WTC11 (cell line): ENCODE measurements at regions not wholly inside any gene's neighbourhood (a gene's known extent, or its start where the extent isn't known, plus 50 kb on each side); places are given as distances from the start of the nearest gene placed in this dataset.

Source experiments
- ATAC-seq: fragments of 200-7000 bp; cut with Tn5 transposase; 2 replicates; pipeline ENCODE4 v1.10.0; 2021; ENCODE audit warnings: mild to moderate bottlenecking, moderate library complexity
- CTCF ChIA-PET: fragments of 300-600 bp; sonication (Branson Sonifier 250); formaldehyde crosslinking; loops from one replicate; lab custom pipeline; 2021; ENCODE audit warnings: antibody characterized with exemption; lab: Charles Lee
- POLR2A ChIA-PET: fragments of 350-600 bp; sonication (Branson Sonifier 250); formaldehyde crosslinking; loops from one replicate; lab custom pipeline; 2021; ENCODE audit warnings: antibody characterized with exemption; lab: Charles Lee
- DNase-seq: peaks from one replicate; pipeline ENCODE4 v3.0.0; 2021; ENCODE audit warnings: low spot score
- H3K27ac Mint-ChIP-seq: 2 replicates; pipeline ENCODE4 v1.8.0; 2021; ENCODE audit warnings: mixed read lengths
- H3K27me3 Mint-ChIP-seq: 2 replicates; pipeline ENCODE4 v1.8.0; 2021; ENCODE audit warnings: low read depth, mild to moderate bottlenecking, moderate library complexity, mixed read lengths
- H3K36me3 Mint-ChIP-seq: 2 replicates; pipeline ENCODE4 v1.8.0; 2021; ENCODE audit warnings: mixed read lengths
- H3K4me1 Mint-ChIP-seq: 2 replicates; pipeline ENCODE4 v1.8.0; 2022; ENCODE audit warnings: mixed read lengths
- H3K4me3 Mint-ChIP-seq: 2 replicates; pipeline ENCODE4 v1.8.0; 2021; ENCODE audit warnings: mild to moderate bottlenecking, moderate library complexity, mixed read lengths
- H3K9me3 Mint-ChIP-seq: 2 replicates; pipeline ENCODE4 v1.8.0; 2021; ENCODE audit warnings: mixed read lengths
- ATF6 ChIP-seq: sonication (generic); formaldehyde crosslinking; IDR thresholded peaks from 2 replicates; pipeline ENCODE4 v1.8.1; 2023; ENCODE audit warnings: mild to moderate bottlenecking, missing genetic modification reagents
- ERG ChIP-seq: fragments of 250-450 bp; sonication (Bioruptor Pico); IDR thresholded peaks from 2 replicates; pipeline ENCODE4 v1.8.0; 2021; ENCODE audit warnings: mild to moderate bottlenecking
- ESRRA ChIP-seq: sonication (generic); formaldehyde crosslinking; IDR thresholded peaks from 2 replicates; pipeline ENCODE4 v1.8.1; 2022; ENCODE audit warnings: mild to moderate bottlenecking, missing genetic modification reagents, borderline replicate concordance
- FOXK1 ChIP-seq: sonication (generic); formaldehyde crosslinking; IDR thresholded peaks from 2 replicates; pipeline ENCODE4 v1.8.0; 2022; ENCODE audit warnings: mild to moderate bottlenecking, moderate library complexity, missing genetic modification reagents
- FOXP1 ChIP-seq: sonication (generic); formaldehyde crosslinking; IDR thresholded peaks from 2 replicates; pipeline ENCODE4 v1.8.0; 2022; ENCODE audit warnings: missing genetic modification reagents, mild to moderate bottlenecking, moderate library complexity, borderline replicate concordance
- NR1H2 ChIP-seq: sonication (generic); formaldehyde crosslinking; IDR thresholded peaks from 2 replicates; pipeline ENCODE4 v1.9.0; 2021; ENCODE audit warnings: mild to moderate bottlenecking, moderate library complexity, missing genetic modification reagents
- PRRX2 ChIP-seq: fragments of 250-450 bp; sonication (Bioruptor Pico); IDR thresholded peaks from 2 replicates; pipeline ENCODE4 v1.8.0; 2021; ENCODE audit warnings: mild to moderate bottlenecking
- RORB ChIP-seq: fragments of 250-450 bp; sonication (Bioruptor Pico); IDR thresholded peaks from 2 replicates; pipeline ENCODE4 v1.9.0; 2021; ENCODE audit warnings: mild to moderate bottlenecking
- SP1 ChIP-seq: sonication (generic); formaldehyde crosslinking; conservative IDR thresholded peaks from 2 replicates; pipeline ENCODE4 v1.8.1; 2022; ENCODE audit warnings: missing genetic modification reagents
- ZBTB21 ChIP-seq: sonication (generic); formaldehyde crosslinking; IDR thresholded peaks from 2 replicates; pipeline ENCODE4 v1.8.1; 2023; ENCODE audit warnings: mild to moderate bottlenecking, missing genetic modification reagents, borderline replicate concordance
- ZNF121 ChIP-seq: sonication (generic); formaldehyde crosslinking; IDR thresholded peaks from 2 replicates; pipeline ENCODE4 v1.8.0; 2023; ENCODE audit warnings: missing genetic modification reagents
- ZNF219 ChIP-seq: sonication (generic); formaldehyde crosslinking; IDR thresholded peaks from 2 replicates; pipeline ENCODE4 v1.8.0; 2023; ENCODE audit warnings: missing genetic modification reagents, mild to moderate bottlenecking, borderline replicate concordance
- ZNF317 ChIP-seq: sonication (generic); formaldehyde crosslinking; IDR thresholded peaks from 2 replicates; pipeline ENCODE4 v1.8.1; 2023; ENCODE audit warnings: low read depth, mild to moderate bottlenecking, moderate library complexity, missing genetic modification reagents, borderline replicate concordance
- ZNF396 ChIP-seq: fragments of 250-450 bp; sonication (Bioruptor Pico); IDR thresholded peaks from 2 replicates; pipeline ENCODE4 v1.8.0; 2021; ENCODE audit warnings: mild to moderate bottlenecking, moderate library complexity, borderline replicate concordance
- TF ChIP-seq, protein P1 (sequence below): sonication (generic); formaldehyde crosslinking; IDR thresholded peaks from 2 replicates; pipeline ENCODE4 v1.8.0; 2023; ENCODE audit warnings: mild to moderate bottlenecking, missing genetic modification reagents
- TF ChIP-seq, protein P2 (sequence below): sonication (generic); formaldehyde crosslinking; IDR thresholded peaks from 2 replicates; pipeline ENCODE4 v1.8.1; 2022; ENCODE audit warnings: mild to moderate bottlenecking, moderate library complexity, missing genetic modification reagents
- TF ChIP-seq, protein P3 (sequence below): fragments of 250-450 bp; sonication (Bioruptor Pico); IDR thresholded peaks from 2 replicates; pipeline ENCODE4 v1.9.0; 2021; ENCODE audit warnings: mild to moderate bottlenecking
- TF ChIP-seq, protein P4 (sequence below): sonication (generic); formaldehyde crosslinking; IDR thresholded peaks from 2 replicates; pipeline ENCODE4 v1.8.1; 2023; ENCODE audit warnings: mild to moderate bottlenecking, missing genetic modification reagents
- TF ChIP-seq, protein P5 (sequence below): sonication (generic); formaldehyde crosslinking; IDR thresholded peaks from 2 replicates; pipeline ENCODE4 v1.8.0; 2022; ENCODE audit warnings: mild to moderate bottlenecking, missing genetic modification reagents
- TF ChIP-seq, protein P6 (sequence below): sonication (generic); formaldehyde crosslinking; IDR thresholded peaks from 2 replicates; pipeline ENCODE4 v1.8.1; 2023; ENCODE audit warnings: mild to moderate bottlenecking, missing genetic modification reagents, borderline replicate concordance

DNA sequence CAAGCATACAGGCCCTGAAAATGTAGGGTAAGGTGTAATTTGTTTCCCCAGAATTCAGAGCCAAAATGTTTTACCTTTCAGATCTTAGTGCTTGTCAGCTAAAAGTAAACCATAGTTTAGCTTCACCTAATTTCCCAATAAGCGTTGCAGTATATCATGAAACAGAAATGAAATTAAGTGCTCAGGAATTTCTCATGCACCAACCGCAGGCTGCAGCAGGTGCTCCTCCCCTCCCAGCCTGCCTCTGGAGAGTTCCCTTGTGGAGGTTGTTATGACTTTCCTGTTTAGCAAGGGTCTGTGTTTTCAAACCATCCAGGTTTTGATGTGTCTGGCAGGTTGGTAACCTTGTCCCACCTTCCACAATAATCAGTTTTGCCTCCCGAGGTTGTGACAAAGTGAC lies 118.5 kb downstream of the HLX start (continued):
- TF ChIP-seq ATF6 (CRISPR knock-in tag) (no peak), ERG (CRISPR knock-in tag) (no peak), PRRX2 (CRISPR knock-in tag) (no peak), NR1H2 (CRISPR knock-in tag) (no peak)
- TF ChIP-seq, protein P1, sequence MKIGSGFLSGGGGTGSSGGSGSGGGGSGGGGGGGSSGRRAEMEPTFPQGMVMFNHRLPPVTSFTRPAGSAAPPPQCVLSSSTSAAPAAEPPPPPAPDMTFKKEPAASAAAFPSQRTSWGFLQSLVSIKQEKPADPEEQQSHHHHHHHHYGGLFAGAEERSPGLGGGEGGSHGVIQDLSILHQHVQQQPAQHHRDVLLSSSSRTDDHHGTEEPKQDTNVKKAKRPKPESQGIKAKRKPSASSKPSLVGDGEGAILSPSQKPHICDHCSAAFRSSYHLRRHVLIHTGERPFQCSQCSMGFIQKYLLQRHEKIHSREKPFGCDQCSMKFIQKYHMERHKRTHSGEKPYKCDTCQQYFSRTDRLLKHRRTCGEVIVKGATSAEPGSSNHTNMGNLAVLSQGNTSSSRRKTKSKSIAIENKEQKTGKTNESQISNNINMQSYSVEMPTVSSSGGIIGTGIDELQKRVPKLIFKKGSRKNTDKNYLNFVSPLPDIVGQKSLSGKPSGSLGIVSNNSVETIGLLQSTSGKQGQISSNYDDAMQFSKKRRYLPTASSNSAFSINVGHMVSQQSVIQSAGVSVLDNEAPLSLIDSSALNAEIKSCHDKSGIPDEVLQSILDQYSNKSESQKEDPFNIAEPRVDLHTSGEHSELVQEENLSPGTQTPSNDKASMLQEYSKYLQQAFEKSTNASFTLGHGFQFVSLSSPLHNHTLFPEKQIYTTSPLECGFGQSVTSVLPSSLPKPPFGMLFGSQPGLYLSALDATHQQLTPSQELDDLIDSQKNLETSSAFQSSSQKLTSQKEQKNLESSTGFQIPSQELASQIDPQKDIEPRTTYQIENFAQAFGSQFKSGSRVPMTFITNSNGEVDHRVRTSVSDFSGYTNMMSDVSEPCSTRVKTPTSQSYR (CRISPR knock-in tag) = no peak
- TF ChIP-seq, protein P2, sequence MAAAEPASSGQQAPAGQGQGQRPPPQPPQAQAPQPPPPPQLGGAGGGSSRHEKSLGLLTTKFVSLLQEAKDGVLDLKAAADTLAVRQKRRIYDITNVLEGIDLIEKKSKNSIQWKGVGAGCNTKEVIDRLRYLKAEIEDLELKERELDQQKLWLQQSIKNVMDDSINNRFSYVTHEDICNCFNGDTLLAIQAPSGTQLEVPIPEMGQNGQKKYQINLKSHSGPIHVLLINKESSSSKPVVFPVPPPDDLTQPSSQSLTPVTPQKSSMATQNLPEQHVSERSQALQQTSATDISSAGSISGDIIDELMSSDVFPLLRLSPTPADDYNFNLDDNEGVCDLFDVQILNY = no peak

DNA sequence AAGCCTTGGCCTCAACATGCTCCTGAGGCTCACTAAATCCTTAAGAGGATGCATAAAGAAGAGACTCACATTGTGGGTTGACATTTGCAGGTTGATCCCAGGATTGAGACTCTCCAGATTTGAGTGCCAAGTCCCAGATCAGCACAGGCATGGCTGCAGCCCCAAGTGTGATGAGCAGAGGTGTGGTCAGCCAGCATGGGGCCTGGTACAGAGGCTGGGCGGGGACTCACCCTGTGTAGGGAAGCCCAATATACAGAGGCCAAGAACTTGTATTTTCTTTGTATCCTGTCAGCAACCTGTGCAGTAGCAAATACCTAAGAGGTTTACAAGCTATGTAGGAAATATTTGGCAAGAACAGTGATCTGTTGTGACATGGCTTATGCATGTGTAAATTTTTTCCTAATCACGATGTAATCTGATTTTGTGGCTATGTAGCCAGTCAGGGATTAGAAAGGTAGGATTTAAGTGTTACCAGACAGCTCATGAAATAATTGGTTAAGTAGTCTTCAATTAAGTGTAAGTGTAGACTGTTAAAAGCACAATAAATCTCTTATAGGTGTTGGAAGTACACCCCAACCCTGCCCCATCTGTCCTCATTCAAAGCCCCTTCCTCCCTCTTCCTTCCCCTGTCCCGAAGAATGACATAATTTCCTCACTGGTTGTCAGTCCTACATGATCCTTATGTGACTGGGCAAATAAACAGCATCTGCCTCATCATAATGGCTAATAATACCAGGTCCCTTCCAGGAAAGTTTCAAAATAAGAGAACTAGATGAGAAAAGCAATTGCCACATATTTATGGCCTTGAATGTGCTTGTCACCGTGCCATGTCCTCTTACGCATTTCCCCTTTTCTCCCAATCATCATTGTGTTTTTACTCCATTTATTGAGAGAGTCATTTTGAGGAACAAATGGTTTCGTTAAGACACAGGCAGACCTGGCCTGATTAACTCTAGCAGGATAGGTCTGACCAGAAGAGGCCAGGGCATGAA lies 120.9 kb downstream of the HLX start:
- DNase-seq = no peak
- H3K27me3 Mint-ChIP-seq = no peaks in the 10 kb centered on the region
- H3K4me3 Mint-ChIP-seq = no peak overlapping the region
- POLR2A ChIA-PET = no interaction called here
- H3K27ac Mint-ChIP-seq = no peak overlapping the region
- peaks cover 3% of the 10 kb centered on the region for H3K36me3 Mint-ChIP-seq
- no peak for TF ChIP-seq SP1 (CRISPR knock-in tag)
- TF ChIP-seq FOXP1 (CRISPR knock-in tag) = no peak
- TF ChIP-seq, protein P3, sequence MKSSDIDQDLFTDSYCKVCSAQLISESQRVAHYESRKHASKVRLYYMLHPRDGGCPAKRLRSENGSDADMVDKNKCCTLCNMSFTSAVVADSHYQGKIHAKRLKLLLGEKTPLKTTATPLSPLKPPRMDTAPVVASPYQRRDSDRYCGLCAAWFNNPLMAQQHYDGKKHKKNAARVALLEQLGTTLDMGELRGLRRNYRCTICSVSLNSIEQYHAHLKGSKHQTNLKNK (CRISPR knock-in tag) = no peak
- no peak for TF ChIP-seq ZNF219 (CRISPR knock-in tag)
- no peak for TF ChIP-seq ZNF396 (CRISPR knock-in tag)
- TF ChIP-seq ZNF317 (CRISPR knock-in tag) = no peak
- TF ChIP-seq ZBTB21 (CRISPR knock-in tag) = no peak
- no peak for TF ChIP-seq FOXK1 (CRISPR knock-in tag)
- TF ChIP-seq, protein P4, sequence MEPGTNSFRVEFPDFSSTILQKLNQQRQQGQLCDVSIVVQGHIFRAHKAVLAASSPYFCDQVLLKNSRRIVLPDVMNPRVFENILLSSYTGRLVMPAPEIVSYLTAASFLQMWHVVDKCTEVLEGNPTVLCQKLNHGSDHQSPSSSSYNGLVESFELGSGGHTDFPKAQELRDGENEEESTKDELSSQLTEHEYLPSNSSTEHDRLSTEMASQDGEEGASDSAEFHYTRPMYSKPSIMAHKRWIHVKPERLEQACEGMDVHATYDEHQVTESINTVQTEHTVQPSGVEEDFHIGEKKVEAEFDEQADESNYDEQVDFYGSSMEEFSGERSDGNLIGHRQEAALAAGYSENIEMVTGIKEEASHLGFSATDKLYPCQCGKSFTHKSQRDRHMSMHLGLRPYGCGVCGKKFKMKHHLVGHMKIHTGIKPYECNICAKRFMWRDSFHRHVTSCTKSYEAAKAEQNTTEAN = no peak
- no peak for TF ChIP-seq RORB (CRISPR knock-in tag)
- no peak for TF ChIP-seq ESRRA (CRISPR knock-in tag)
- TF ChIP-seq, protein P5, sequence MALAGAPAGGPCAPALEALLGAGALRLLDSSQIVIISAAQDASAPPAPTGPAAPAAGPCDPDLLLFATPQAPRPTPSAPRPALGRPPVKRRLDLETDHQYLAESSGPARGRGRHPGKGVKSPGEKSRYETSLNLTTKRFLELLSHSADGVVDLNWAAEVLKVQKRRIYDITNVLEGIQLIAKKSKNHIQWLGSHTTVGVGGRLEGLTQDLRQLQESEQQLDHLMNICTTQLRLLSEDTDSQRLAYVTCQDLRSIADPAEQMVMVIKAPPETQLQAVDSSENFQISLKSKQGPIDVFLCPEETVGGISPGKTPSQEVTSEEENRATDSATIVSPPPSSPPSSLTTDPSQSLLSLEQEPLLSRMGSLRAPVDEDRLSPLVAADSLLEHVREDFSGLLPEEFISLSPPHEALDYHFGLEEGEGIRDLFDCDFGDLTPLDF (CRISPR knock-in tag) = no peak
- TF ChIP-seq ZNF121 = no peak
- TF ChIP-seq, protein P6, sequence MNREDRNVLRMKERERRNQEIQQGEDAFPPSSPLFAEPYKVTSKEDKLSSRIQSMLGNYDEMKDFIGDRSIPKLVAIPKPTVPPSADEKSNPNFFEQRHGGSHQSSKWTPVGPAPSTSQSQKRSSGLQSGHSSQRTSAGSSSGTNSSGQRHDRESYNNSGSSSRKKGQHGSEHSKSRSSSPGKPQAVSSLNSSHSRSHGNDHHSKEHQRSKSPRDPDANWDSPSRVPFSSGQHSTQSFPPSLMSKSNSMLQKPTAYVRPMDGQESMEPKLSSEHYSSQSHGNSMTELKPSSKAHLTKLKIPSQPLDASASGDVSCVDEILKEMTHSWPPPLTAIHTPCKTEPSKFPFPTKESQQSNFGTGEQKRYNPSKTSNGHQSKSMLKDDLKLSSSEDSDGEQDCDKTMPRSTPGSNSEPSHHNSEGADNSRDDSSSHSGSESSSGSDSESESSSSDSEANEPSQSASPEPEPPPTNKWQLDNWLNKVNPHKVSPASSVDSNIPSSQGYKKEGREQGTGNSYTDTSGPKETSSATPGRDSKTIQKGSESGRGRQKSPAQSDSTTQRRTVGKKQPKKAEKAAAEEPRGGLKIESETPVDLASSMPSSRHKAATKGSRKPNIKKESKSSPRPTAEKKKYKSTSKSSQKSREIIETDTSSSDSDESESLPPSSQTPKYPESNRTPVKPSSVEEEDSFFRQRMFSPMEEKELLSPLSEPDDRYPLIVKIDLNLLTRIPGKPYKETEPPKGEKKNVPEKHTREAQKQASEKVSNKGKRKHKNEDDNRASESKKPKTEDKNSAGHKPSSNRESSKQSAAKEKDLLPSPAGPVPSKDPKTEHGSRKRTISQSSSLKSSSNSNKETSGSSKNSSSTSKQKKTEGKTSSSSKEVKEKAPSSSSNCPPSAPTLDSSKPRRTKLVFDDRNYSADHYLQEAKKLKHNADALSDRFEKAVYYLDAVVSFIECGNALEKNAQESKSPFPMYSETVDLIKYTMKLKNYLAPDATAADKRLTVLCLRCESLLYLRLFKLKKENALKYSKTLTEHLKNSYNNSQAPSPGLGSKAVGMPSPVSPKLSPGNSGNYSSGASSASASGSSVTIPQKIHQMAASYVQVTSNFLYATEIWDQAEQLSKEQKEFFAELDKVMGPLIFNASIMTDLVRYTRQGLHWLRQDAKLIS (CRISPR knock-in tag) = no peak
- TF ChIP-seq, all 79 proteins: peak for 0
- Mint-ChIP-seq H3K9me3 (peaks cover 12% of the 10 kb centered on the region), H3K4me1 (no peaks in the 10 kb centered on the region)
- CTCF ChIA-PET = no interaction called here
- ATAC-seq = no peak
